ENCODE measurements at regions not wholly inside any gene's neighbourhood (a gene's known extent, or its start where the extent isn't known, plus 50 kb on each side); places are given as distances from the start of the nearest gene placed in this dataset.

- DNase-seq (ENCODE audit: low spot score) = no peak
- H3K27me3 ChIP-seq (ENCODE audit: control insufficient read depth in 4 of 4, insufficient read depth in 4 of 4, low read length in 3 of 4) = no peaks in the 10 kb centered on the region
- no peak overlapping the region for H3K4me3 ChIP-seq (ENCODE audit: low read depth in 1 of 3, low read length in 3 of 3)
- 86% methylated on average over 11 of the region's 11 CpGs for WGBS
- H3K9me3 ChIP-seq (ENCODE audit: control insufficient read depth in 4 of 4, low read length in 3 of 4) = no peaks in the 10 kb centered on the region
- H3K36me3 ChIP-seq (ENCODE audit: control insufficient read depth in 4 of 4, insufficient read depth in 3 of 4, low read depth in 1 of 4, low read length in 3 of 4) = no peaks in the 10 kb centered on the region
- no peak overlapping the region for H3K9ac ChIP-seq (ENCODE audit: low read depth in 1 of 2, low read length in 2 of 2)
- H3K4me1 ChIP-seq (ENCODE audit: control insufficient read depth in 4 of 4, insufficient read depth in 4 of 4, low read length in 3 of 4) = no peaks in the 10 kb centered on the region
- H3K27ac ChIP-seq (ENCODE audit: low read depth in 1 of 2, low read length in 2 of 2) = no peak overlapping the region
- TF ChIP-seq ZBTB33 (IDR thresholded peaks at IDR 0.05) = no peak
Measured at GRCh38 chr16:14374451-14375131, 255.5 kb downstream of the PARN start.

DNA sequence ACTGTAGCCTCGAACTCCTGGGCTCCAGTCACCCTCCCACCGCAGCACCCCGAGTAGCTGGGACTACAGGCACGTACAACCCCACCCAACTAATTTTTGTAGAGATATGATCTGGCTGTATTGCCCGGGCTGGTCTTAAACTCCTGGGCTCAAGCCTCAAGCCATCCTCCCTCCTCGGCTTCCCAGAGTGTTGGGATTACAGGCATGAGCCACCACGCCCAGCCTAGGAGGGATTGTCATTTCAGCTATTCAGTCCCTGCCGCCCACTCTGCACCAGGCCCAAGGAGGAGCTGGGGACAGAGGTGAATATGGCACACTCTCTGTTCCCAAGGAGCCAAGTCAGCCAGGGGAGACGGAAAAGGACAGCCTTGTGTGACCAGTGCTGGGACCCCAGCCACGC is 256.2 kb downstream of the PARN start:
- WGBS = 91% methylated on average over 10 of the region's 10 CpGs
- TF ChIP-seq NR2F2 (IDR thresholded peaks at IDR 0.05) (no peak), FOXA1 (IDR thresholded peaks at IDR 0.05) (no peak), HNF4G (IDR thresholded peaks at IDR 0.05) (no peak), FOXA2 (IDR thresholded peaks at IDR 0.05) (no peak), JUND (IDR thresholded peaks at IDR 0.05) (no peak), HNF4A (conservative IDR thresholded peaks at IDR 0.05) (no peak), CTCF (IDR thresholded peaks at IDR 0.05; ENCODE audit: low read depth, low read length, missing input control) (no peak), YY1 (IDR thresholded peaks at IDR 0.05) (no peak), RAD21 (IDR thresholded peaks at IDR 0.05) (no peak), RXRA (IDR thresholded peaks at IDR 0.05) (no peak), EGR1 (IDR thresholded peaks at IDR 0.05; ENCODE audit: low read depth in 2 of 2) (no peak)
- TF ChIP-seq, protein P1, sequence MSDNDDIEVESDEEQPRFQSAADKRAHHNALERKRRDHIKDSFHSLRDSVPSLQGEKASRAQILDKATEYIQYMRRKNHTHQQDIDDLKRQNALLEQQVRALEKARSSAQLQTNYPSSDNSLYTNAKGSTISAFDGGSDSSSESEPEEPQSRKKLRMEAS (IDR thresholded peaks at IDR 0.05) = no peak
- TF ChIP-seq, protein P2, sequence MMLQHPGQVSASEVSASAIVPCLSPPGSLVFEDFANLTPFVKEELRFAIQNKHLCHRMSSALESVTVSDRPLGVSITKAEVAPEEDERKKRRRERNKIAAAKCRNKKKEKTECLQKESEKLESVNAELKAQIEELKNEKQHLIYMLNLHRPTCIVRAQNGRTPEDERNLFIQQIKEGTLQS (IDR thresholded peaks at IDR 0.05) = no peak

GRCh38 chr16:14373406-14373805 is 256.7 kb downstream of the PARN start:
- 94% methylated on average over 13 of the region's 13 CpGs for WGBS
- Histone ChIP-seq H3K27ac (ENCODE audit: low read depth in 1 of 2, low read length in 2 of 2) (no peak overlapping the region), H3K27me3 (ENCODE audit: control insufficient read depth in 4 of 4, insufficient read depth in 4 of 4, low read length in 3 of 4) (no peaks in the 10 kb centered on the region), H3K9me3 (ENCODE audit: control insufficient read depth in 4 of 4, low read length in 3 of 4) (no peaks in the 10 kb centered on the region), H3K4me1 (ENCODE audit: control insufficient read depth in 4 of 4, insufficient read depth in 4 of 4, low read length in 3 of 4) (no peaks in the 10 kb centered on the region), H3K9ac (ENCODE audit: low read depth in 1 of 2, low read length in 2 of 2) (no peak overlapping the region), H3K4me3 (ENCODE audit: low read depth in 1 of 3, low read length in 3 of 3) (no peak overlapping the region), H3K36me3 (ENCODE audit: control insufficient read depth in 4 of 4, insufficient read depth in 3 of 4, low read depth in 1 of 4, low read length in 3 of 4) (no peaks in the 10 kb centered on the region)
- TF ChIP-seq YY1 (IDR thresholded peaks at IDR 0.05) = no peak
- no peak for TF ChIP-seq TAF1 (conservative IDR thresholded peaks at IDR 0.05)
- TF ChIP-seq REST (IDR thresholded peaks at IDR 0.05) = no peak
- no peak for TF ChIP-seq RXRA (IDR thresholded peaks at IDR 0.05)
- TF ChIP-seq FOXA2 (IDR thresholded peaks at IDR 0.05) = no peak
- TF ChIP-seq GABPA (IDR thresholded peaks at IDR 0.05 in 1 of 2, conservative IDR thresholded peaks at IDR 0.05 in 1 of 2) = no peak
- no peak for TF ChIP-seq CTCF (IDR thresholded peaks at IDR 0.05; ENCODE audit: low read depth, low read length, missing input control)
- TF ChIP-seq RAD21 (IDR thresholded peaks at IDR 0.05) = no peak
- TF ChIP-seq HNF4G (IDR thresholded peaks at IDR 0.05) = no peak
- TF ChIP-seq SP1 (IDR thresholded peaks at IDR 0.05) = no peak
- no peak for TF ChIP-seq NR2F2 (IDR thresholded peaks at IDR 0.05)
- no peak for TF ChIP-seq FOXA1 (IDR thresholded peaks at IDR 0.05)
- DNase-seq (ENCODE audit: low spot score) = no peak

More for the DNA sequence above, 256.2 kb downstream of the PARN start:
- no peak overlapping the region for H3K9ac ChIP-seq (ENCODE audit: low read depth in 1 of 2, low read length in 2 of 2)
- H3K27ac ChIP-seq (ENCODE audit: low read depth in 1 of 2, low read length in 2 of 2) = no peak overlapping the region
- no peaks in the 10 kb centered on the region for H3K27me3 ChIP-seq (ENCODE audit: control insufficient read depth in 4 of 4, insufficient read depth in 4 of 4, low read length in 3 of 4)
- H3K9me3 ChIP-seq (ENCODE audit: control insufficient read depth in 4 of 4, low read length in 3 of 4) = no peaks in the 10 kb centered on the region
- no peaks in the 10 kb centered on the region for H3K4me1 ChIP-seq (ENCODE audit: control insufficient read depth in 4 of 4, insufficient read depth in 4 of 4, low read length in 3 of 4)
- DNase-seq (ENCODE audit: low spot score) = no peak
- no peaks in the 10 kb centered on the region for H3K36me3 ChIP-seq (ENCODE audit: control insufficient read depth in 4 of 4, insufficient read depth in 3 of 4, low read depth in 1 of 4, low read length in 3 of 4)
- H3K4me3 ChIP-seq (ENCODE audit: low read depth in 1 of 3, low read length in 3 of 3) = no peak overlapping the region
